Fibroblast of lung (primary cell): ENCODE measurements at regions not wholly inside any gene's neighbourhood (a gene's known extent, or its start where the extent isn't known, plus 50 kb on each side); places are given as distances from the start of the nearest gene placed in this dataset.

Experiments used
- CTCF ChIP-seq, 2 donors: IDR thresholded peaks in 1 of 2; conservative IDR thresholded peaks in 1 of 2; 1 replicate in 1 of 2; 2 replicates in 1 of 2; pipeline ENCODE4 v1.5.1; 2011 to 2012; ENCODE audit warnings: low read length in 2 of 2, control low read depth in 1 of 2, inconsistent platforms in 1 of 2, low read depth in 1 of 2, mild to moderate bottlenecking in 1 of 2
- EZH2 ChIP-seq: IDR thresholded peaks from 2 replicates; pipeline ENCODE4 v1.5.1; 2012; ENCODE audit warnings: low read length, control low read depth, mild to moderate bottlenecking; ENCODE audit errors: missing control alignments

GRCh38 chr3:184648636-184649035 lies 63.2 kb downstream of the MAGEF1 start:
- TF ChIP-seq CTCF (conservative IDR thresholded peaks at IDR 0.05 in 1 of 2, IDR thresholded peaks at IDR 0.05 in 1 of 2; ENCODE audit: low read depth in 1 of 2, low read length in 2 of 2) = no peak
- no peak for TF ChIP-seq EZH2
